HS-5 (cell line): ENCODE measurements at regions not wholly inside any gene's neighbourhood (a gene's known extent, or its start where the extent isn't known, plus 50 kb on each side); places are given as distances from the start of the nearest gene placed in this dataset.

Experiments used
- DNase-seq: peaks from one replicate; pipeline ENCODE4 v3.0.0-alpha.2; 2012; ENCODE audit warnings: low read depth

DNA sequence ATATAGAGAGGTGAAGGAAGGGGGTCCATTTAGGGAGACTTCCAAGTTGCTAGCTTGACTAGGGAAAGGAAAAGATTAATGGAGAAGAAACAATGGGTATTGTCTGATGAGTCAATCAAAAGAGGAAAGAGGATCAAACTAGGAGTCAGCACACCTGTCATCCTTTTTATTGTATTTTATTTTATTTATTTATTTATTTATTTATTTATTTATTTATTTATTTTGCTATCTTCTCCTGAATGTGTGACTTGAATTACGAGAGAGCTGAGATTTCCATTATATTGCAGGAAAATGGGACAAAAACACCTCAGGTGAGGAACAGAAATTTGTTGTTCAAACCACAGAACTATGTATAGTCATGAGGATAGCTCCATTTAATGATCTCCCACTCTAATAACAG lies 58.9 kb downstream of the NUDT11 start:
- no peak for DNase-seq

DNA sequence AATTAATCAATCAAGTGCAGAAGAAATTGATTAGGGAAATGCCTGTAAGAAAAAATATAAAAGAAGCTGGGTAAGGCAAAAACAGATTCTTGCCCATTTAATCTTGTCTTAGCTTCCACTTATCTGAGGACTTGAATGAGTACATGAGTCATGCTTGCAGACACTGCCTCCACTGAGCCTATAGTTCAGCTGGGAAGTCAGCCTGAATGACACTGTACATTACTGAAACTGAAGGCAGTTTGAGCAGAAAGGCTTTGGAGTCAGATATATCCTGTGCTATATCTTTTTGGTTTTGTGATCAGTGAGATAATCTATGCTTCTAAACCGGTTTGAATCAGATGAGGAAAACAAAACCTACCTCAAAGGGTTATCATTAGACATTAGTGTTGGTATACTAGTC lies 61.3 kb downstream of the NUDT11 start:
- no peak for DNase-seq

DNA sequence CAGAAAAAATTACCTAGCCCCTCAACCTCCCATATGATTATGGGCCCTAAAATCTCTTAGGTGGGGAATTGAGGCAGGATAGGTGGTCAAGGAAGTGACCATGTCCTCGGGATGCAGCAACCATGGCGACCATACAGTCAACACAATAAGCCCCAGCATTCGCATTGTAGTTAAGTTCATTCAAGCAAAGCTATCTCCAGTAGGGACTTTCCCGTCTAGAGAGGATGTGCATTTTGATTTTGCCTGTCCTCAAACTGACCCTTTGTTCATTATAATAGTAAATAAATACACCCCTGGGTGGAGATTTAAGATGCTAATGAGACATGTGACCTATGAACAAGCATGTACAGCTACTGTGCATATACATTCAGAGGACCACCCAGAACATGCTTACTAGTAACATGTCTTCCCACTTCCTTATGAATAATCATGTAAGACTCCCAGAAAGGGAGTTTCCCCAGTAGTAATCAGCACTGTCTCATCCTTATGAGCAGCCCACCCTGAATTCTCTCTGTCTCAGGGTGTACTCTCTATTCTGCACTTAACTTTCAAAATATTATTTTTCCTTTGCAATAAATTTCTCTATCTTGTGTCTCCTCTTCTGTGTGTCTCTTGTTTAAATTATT lies 74.3 kb downstream of the NUDT11 start:
- no peak for DNase-seq

DNA sequence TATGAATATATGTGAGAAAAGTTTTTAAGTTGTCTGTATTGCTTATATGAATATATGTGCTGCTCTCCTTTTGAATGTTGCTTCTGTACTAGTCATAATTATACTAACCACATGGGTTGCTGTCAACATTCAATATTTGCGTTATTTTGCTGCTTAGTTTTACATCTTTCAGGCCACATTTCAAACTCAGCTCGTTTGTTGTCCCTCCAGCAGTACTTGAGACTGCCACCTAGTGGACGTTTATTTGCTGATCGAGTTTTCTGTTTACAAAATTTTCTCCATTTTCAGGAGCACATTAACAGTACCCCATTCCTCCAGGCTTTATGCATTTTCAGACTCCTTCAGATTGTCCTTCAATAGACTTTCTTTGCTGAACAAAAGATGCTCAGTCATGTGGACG lies 75.8 kb downstream of the NUDT11 start:
- peak; percentile 3 for DNase-seq

DNA sequence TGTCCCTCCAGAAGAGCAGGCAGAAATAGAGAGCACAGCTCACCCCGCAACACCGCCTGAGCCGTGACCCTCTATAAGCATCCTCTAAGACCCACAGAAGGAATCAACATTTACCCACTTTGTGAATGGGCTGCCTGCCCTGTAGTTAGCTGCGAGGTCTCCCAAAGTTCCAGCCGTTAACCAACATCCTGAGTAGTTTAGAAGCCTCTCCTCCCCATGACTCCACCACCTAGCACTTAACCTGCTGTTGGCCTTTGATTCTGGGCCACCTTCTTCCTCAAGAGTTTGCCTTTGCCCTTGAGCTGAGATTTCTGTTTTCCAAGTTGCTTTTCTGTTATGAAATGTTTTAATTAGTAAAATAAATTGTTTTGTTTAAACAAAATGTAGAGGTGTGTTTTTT lies 75.8 kb downstream of the NUDT10 start:
- DNase-seq = no peak

DNA sequence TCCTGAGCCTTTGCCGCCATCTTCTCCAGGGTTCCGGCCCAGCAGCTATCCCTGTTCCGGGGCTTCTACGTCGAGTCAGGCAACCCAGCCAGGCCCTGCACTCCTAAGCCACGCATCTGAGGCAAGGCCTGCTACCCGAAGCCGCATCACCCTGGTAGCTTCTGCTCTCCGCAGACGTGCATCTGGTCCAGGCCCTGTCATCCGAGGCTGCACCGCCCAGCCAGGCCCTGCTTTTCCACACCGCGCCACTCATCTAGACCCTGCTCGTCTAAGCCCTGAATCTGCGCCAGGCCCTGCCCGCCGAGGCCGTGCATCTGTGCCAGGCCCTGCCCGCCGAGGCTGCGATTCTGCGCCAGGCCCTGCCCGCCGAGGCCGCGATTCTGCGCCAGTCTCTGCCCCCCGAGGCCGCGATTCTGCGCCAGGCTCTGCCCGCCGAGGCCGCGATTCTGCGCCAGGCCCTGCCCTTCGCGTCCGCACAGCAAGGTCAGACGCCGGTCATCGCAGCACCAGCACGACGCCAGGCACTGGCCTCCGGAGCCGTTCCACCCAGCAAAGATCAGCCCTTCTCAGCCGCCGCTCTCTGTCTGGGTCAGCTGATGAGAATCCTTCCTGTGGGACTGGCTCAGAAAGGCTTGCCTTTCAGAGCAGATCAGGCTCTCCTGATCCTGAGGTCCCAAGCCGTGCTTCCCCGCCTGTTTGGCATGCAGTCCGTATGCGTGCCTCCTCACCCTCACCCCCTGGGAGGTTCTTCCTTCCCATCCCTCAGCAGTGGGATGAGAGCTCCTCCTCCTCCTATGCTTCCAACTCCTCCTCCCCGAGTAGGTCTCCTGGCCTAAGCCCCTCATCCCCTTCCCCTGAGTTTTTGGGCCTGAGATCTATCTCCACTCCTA lies 75.1 kb downstream of the NUDT10 start:
- no peak for DNase-seq

DNA sequence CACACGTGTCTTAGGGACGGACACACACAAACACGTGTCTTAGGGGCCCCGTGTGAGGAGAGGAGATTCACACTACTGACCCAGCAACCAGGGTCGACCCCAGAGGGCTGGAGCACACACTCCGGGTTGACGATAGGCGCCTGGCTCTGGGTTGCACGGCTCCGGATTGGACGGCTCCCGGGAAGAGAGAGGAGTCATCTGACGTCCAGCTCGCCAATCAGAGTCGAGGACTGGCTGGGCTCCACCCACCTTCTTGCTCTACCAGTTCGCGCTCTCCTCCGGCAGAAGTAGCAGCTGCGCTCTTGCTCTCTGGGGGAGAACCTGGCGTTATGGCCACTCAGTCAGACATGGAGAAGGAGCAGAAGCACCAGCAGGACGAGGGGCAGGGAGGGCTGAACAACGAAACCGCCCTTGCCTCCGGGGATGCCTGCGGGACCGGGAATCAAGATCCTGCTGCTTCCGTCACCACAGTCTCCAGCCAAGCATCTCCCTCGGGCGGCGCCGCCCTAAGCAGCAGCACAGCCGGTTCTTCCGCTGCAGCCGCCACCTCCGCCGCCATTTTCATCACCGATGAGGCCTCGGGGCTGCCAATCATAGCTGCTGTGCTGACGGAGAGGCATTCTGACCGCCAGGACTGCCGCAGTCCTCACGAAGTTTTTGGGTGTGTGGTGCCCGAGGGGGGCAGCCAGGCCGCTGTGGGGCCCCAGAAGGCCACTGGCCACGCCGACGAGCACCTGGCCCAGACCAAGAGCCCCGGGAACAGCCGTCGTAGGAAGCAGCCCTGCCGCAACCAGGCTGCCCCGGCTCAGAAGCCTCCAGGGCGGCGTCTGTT lies 74.3 kb downstream of the NUDT10 start:
- DNase-seq = no peak

DNA sequence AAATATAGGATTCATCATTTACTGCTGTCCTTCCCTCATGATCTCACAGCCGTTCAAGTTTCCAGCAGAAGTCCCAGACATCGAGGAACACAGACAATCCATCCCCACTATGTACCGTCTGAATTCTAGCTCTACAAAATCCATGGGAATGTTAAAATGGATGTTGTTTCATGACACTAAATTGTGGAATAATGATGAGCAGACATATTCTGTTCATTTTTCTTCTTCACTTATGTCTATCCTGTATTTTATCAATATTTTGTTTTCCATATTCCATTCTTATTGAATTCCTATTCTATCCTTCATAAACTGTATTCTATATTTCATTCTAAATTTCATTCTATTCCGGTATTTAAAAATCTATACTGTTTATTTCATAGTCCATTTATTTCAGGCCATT lies 71.8 kb downstream of the NUDT10 start:
- DNase-seq = no peak

DNA sequence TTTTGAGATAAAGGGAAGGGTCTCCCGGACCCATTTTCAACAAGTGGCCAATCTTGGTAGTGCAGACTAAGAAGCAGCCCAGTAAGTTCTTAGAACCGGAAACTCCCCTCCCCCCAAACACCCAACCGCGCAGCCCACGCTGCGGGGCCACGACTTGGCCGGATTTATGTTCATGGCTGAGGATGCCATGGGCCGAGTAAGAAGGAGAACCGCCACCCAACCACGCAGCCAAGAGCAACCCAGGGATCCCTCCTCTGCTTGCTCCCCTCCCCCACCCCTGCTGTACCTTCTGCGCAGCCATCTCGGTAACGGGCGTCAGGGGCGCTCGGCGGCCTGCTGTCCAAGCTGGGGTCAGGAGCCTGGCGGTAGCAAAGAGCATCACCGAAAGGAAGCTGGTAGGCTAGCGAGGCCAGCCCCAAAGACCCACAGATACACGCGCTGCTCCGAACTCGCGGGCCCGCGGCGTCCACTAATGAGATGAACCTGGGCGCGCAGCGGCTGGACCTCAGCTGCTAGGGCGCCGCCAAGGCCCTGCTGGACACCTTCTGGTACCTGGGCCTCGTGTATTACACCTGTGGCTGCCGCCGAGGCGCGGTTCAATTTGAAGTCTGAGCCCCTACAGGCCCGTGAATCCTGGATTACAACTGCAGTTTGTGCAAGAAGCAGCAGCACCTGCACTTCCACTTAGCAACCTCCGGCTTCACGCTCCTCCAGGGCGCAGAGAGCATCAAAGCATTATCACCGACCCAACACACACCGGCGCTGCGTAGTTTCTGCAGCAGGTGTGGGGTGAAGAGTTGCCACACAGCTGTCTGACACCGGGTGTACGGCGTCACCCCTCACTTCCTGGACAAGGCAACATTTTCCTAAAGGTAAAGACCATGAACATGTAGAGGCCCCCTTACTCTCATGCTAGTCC lies 63.4 kb downstream of the NUDT10 start:
- no peak for DNase-seq

DNA sequence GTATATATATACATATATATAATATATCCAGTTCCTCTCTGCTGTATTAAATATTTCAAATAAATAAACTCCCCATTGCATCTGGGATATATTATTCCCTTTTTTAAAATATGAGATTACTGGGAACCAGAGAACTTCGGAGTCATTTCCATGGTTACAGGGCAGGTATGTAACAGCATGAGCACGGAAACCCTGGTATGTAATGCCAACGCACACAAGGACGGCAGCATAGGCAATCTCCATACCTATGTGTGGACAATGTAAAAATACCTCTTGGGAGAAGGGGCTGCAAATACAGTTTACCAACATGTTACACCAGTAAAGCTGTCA lies 62.8 kb downstream of the NUDT10 start:
- no peak for DNase-seq
